Jurkat, Clone E6-1 (cell line): ENCODE measurements at regions not wholly inside any gene's neighbourhood (a gene's known extent, or its start where the extent isn't known, plus 50 kb on each side); places are given as distances from the start of the nearest gene placed in this dataset.
"Not testable (repeated sequence)": the region's sequence is repeated elsewhere in the genome, so short reads cannot be mapped to it uniquely, and the experiment has no call there.

Source experiments
- DNase-seq: peaks from one replicate; pipeline ENCODE4 v3.0.0-alpha.2; 2011; ENCODE audit warnings: low read depth, low spot score
- H3K4me3 ChIP-seq: 2 replicates; pipeline ENCODE4 v1.5.1; 2011; ENCODE audit warnings: mild to moderate bottlenecking, low read length, control low read depth, moderate library complexity

GRCh38 chr13:107942030-107942617 is 273.2 kb downstream of the LIG4 start:
- H3K4me3 ChIP-seq, result no peak overlapping the region
- DNase-seq, result no peak

DNA sequence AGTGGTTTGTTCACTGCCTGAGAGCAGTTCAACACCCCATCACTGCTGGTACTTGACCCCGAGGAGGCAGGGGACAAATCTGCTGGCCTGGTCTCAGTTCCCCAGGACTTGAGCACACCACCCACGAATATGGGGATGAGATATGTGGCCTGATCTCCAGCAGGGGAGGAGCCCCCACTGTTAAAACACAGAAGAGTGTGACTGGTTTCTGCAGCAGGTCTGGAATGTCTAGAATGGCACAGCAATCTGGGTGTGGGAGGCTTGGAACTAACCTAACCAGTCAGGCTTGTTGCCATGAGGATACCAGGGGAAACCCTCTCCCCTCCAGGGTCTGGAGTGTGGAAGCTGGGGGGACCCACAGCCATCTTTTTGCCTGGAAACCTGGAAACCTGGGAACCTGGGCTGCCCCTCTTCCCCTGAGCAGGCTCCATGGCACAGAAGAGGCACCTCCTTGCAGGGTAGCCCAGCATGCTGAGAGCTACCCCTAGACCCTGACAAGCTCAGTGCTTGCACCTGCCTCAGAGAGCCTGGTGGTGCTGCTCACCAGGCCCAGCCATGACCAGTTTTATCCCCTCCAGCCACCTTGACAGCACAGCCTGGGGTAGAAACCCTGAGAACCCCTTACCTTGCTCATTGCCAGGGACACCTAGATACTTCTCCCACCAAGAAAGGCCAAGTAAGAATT is 273.8 kb downstream of the LIG4 start:
- H3K4me3 ChIP-seq, result no peak overlapping the region
- DNase-seq, result no peak

DNA sequence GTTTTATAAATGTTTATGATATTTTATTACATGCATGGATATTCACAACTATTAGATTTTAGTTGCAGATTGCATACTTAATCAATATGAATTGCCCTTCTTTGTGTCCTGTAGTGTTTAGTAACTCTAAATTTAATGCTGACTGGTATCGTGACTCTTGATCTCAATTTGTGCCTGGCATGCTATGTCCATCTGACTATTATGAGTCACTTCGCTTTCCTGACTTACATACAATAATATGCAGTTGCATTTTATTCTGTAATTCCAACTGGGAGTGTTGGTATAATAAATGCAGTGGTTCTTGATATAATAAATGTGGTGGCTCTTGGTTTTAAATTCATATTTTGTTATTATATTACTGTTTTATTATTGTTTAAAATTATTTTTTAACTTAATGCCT is 277.5 kb downstream of the LIG4 start:
- DNase-seq, result no peak
- no peak overlapping the region for H3K4me3 ChIP-seq

GRCh38 chr13:107931056-107931455 is 284.3 kb downstream of the LIG4 start:
- H3K4me3 ChIP-seq, result no peak overlapping the region
- DNase-seq, result no peak

DNA sequence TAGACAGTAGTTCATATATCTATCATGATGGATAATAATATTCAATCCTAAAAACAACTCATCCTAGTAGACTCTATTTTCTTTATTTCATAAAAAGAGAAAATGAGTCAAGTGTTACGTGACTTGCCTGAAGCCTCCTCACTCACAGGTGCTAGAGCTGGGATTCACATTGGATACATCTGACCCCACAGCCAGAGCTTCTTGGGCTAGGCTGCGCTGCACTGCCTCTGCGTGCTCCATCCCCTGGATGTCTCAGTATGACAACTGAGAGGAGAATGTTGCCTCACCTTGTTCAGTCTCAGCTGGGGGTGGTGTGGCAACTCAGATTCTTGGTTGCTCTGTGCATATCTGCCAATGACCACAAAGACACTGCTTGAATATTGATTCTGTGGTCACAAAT is 286.6 kb downstream of the LIG4 start:
- H3K4me3 ChIP-seq, result no peak overlapping the region
- no peak for DNase-seq

DNA sequence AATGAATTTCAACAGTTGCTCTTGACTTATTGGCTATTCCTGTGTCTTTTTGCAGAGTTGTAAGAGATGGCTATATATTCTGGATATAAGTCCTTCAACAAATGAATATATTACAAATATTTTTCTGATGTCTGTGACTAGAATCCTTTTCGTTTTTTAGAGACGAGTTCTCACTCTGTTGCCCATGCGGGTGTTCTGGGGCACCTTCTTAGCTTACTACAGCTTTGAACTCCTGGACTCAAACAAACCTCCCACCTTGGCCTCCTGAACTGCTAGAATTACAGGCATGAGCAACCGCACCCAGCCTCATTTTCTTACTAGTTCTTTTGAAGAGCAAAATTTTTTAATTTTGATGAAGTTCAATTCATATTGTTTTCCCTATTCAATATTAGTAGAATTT is 287.8 kb downstream of the LIG4 start:
- H3K4me3 ChIP-seq, result no peak overlapping the region
- no peak for DNase-seq

- not testable (repeated sequence) for DNase-seq, H3K4me3 ChIP-seq
Measured at GRCh38 chr13:107926515-107926914, 288.8 kb downstream of the LIG4 start.

DNA sequence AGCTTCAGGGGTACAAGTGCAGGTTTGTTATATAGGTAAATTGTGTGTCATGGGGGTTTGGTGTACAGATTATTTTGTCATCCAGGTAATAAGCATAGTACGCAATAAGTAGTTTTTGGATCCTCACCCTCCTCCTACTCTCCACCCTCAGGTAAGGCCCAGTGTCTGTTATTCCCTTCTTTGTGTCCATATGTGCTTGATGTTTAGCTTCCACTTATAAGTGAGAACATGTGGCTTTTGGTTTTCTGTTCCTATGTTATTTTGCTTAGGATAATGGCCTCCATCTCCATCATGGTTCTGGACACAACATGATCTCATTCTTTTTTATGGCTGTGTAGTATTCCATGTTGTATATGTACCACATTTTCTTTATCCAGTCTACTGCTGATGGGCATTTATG is 298.4 kb downstream of the LIG4 start:
- not testable (repeated sequence) for DNase-seq

GRCh38 chr13:107912745-107913144 is 302.6 kb downstream of the LIG4 start:
- H3K4me3 ChIP-seq, result no peak overlapping the region
- DNase-seq, result no peak

More for the DNA sequence above, 298.4 kb downstream of the LIG4 start:
- not testable (repeated sequence) for H3K4me3 ChIP-seq

DNA sequence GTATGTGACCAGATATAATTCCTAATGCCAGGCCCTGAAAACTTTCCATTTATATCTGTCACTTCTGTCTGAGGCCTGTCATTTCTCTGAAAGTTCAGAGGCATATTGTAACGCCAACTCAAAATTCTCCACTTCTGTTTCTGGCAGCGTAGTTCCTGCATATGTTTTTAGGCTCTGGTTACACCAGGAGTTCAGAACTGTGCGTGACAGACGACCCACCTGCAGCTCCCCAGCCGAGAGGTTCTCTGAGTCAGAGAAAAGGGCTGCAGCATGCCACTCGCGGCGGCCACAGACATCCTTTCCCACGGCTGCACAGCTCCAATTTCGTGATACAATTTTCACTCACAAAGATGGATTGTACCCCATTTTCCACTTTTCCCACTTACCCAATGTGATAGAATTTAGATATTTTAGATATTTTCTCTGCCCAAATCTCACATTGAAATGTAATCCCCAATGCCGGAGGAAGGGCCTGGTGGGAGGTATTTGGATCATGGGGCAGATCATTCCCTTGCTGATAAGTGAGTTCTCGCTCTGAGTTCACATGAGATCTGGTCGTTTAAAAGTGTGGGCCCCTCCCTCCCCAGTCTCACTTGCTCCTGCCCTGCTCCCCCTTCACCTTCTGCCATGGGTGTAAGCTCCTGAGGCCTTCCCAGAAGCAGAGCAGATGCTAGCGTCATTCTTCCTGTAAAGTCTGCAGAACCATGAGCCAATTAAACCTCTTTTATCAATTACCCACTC is 308.1 kb downstream of the LIG4 start:
- no peak for DNase-seq
- no peak overlapping the region for H3K4me3 ChIP-seq

DNA sequence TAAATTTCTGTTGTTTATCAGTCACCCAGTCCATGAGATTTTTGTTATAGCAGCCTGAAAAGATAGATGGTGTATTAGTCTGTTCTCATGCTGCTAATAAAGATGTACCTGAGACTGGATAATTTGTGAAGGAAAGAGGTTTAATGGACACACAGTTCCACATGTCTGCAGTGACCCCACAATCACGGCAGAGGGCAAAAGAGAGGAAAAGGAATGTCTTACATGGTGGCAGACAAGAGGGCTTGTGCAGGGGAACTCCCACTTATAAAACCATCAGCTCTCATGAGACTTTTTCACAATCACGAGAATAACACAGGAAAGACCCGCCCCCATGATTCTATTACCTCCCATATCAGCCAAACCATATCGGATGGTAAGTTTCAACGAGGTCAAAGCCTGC is 309.2 kb downstream of the LIG4 start:
- H3K4me3 ChIP-seq, result no peak overlapping the region
- DNase-seq, result no peak

- no peak for DNase-seq
Measured at GRCh38 chr13:107901996-107902562, 313.3 kb downstream of the LIG4 start.

GRCh38 chr13:107901230-107901629 is 314.1 kb downstream of the LIG4 start:
- DNase-seq, result no peak
- H3K4me3 ChIP-seq, result no peak overlapping the region

More at GRCh38 chr13:107901996-107902562, 313.3 kb downstream of the LIG4 start:
- H3K4me3 ChIP-seq, result no peak overlapping the region

- H3K4me3 ChIP-seq, result no peak overlapping the region
- DNase-seq, result no peak
Measured at GRCh38 chr13:107900775-107901174, 314.6 kb downstream of the LIG4 start.

GRCh38 chr13:107886118-107886517 is 329.2 kb downstream of the LIG4 start:
- no peak for DNase-seq
- H3K4me3 ChIP-seq, result no peak overlapping the region

- H3K4me3 ChIP-seq, result no peak overlapping the region
Measured at GRCh38 chr13:107884564-107884963, 330.8 kb downstream of the LIG4 start.

DNA sequence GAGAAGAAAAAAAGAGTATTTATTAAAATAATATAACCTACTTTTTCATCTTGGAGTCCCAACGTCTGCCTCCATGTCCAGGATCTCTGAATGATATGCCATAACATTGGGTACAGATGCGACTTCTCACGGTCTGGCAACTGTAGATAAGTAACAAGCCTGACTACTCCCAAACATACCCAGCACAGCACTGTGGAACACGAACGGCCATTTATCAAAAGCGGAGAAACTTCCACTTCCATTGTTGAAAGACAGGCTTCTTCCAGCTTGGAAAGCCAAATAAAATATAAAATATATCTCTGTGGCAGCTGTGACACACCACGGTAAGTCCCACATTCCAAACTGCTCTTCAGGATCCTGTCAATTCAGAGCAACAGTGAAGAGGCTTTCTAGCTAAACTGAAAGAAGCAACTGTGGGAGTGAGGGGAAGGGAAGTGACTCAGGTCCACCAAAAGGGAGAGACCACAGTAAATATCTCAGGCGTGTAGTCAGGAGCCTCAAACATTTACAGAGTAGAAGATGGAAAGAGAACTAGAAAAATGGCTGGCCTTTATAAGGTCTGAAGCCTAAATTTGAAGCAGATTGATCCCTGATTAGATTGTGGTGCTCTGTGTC is 331.7 kb downstream of the LIG4 start:
- no peak overlapping the region for H3K4me3 ChIP-seq
- DNase-seq, result no peak

More at GRCh38 chr13:107884564-107884963, 330.8 kb downstream of the LIG4 start:
- DNase-seq, result no peak

DNA sequence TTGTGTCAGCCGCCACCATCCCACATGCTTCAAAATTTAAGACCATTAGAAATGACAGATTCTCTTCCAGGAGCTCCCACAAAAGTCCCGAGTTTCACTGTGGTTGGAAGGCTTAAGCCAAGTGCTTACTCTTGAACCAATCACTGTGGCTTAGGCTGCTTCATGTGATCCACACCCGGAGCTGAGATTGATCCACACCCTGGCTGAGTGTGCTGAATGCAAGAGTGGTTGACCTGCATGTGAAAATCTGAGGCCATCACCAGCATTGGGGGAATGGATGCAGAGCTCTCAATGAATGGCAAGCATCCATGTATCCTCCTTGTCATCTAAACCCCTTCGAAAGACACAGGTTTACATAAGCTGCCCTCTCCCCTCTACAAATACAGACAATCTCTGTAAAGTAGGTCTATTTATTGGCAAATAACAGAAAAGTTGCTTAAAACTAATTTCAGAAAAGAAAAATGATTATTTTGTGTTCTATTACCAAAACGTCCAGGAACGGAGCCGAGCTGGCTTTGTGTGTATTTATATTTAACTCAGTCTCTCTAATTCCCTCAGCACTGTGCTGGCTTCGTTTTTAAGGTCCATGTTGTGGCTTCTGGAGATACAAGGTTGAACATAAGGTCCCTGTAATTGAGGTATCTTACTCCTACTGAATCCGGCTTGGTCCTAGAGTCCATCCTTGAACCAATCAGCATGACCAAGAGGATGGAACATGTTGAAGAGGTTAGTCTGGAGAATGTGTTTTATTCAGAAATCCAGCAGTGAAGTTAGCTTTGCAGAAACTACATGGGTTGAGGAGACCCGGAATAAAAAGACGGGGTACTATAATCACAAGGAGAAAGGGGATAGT is 332.4 kb downstream of the LIG4 start:
- no peak overlapping the region for H3K4me3 ChIP-seq
- no peak for DNase-seq

- DNase-seq, result no peak
- no peak overlapping the region for H3K4me3 ChIP-seq
Measured at GRCh38 chr13:107881362-107881761, 334.0 kb downstream of the LIG4 start.
